Skeletal muscle satellite cell (primary cell): ENCODE measurements at regions not wholly inside any gene's neighbourhood (a gene's known extent, or its start where the extent isn't known, plus 50 kb on each side); places are given as distances from the start of the nearest gene placed in this dataset.

Experiments
- H3K27me3 ChIP-seq: 2 replicates; pipeline ENCODE4 v1.7.0; 2013; ENCODE audit warnings: low read length; ENCODE audit not compliant: control insufficient read depth, insufficient read depth
- H3K36me3 ChIP-seq: 2 replicates; pipeline ENCODE4 v1.7.0; 2013; ENCODE audit warnings: mild to moderate bottlenecking, control low read depth, low read length; ENCODE audit not compliant: insufficient read depth
- H3K4me1 ChIP-seq: 2 replicates; pipeline ENCODE4 v1.7.0; 2013; ENCODE audit warnings: low read length; ENCODE audit not compliant: control insufficient read depth, insufficient read depth
- H3K4me2 ChIP-seq: 2 replicates; pipeline ENCODE4 v1.7.0; 2013; ENCODE audit warnings: mild to moderate bottlenecking, low read length
- H3K4me3 ChIP-seq: 2 replicates; pipeline ENCODE4 v1.7.0; 2013; ENCODE audit warnings: low read length
- H3K9ac ChIP-seq: 2 replicates; pipeline ENCODE4 v1.7.0; 2013; ENCODE audit warnings: mild to moderate bottlenecking, low read depth, low read length, moderate library complexity
- H3K9me3 ChIP-seq: replicated peaks from 2 replicates; pipeline ENCODE4 v1.7.0; 2013; ENCODE audit warnings: mild to moderate bottlenecking, control low read depth, low read length

- Histone ChIP-seq H3K9ac (no peak overlapping the region), H3K36me3 (no peaks in the 10 kb centered on the region), H3K27me3 (no peaks in the 10 kb centered on the region), H3K4me3 (no peak overlapping the region), H3K9me3 (no peaks in the 10 kb centered on the region), H3K4me1 (peaks cover 35% of the 10 kb centered on the region), H3K4me2 (no peak overlapping the region)
Measured at GRCh38 chr10:91354166-91355075, 55.7 kb upstream of the HECTD2 start.

- Histone ChIP-seq H3K4me2 (no peak overlapping the region), H3K36me3 (no peaks in the 10 kb centered on the region), H3K4me1 (peaks cover 23% of the 10 kb centered on the region), H3K9me3 (no peaks in the 10 kb centered on the region), H3K9ac (no peak overlapping the region), H3K27me3 (no peaks in the 10 kb centered on the region), H3K4me3 (no peak overlapping the region)
Measured at GRCh38 chr10:91355998-91356397, 54.1 kb upstream of the HECTD2 start.

GRCh38 chr10:91357497-91357896, 52.6 kb upstream of the HECTD2 start:
- peaks cover 13% of the 10 kb centered on the region for H3K4me1 ChIP-seq
- H3K9me3 ChIP-seq = no peaks in the 10 kb centered on the region
- H3K4me3 ChIP-seq = no peak overlapping the region
- H3K9ac ChIP-seq = no peak overlapping the region
- no peak overlapping the region for H3K4me2 ChIP-seq
- no peaks in the 10 kb centered on the region for H3K36me3 ChIP-seq
- H3K27me3 ChIP-seq = no peaks in the 10 kb centered on the region
